ENCODE measurements at regions not wholly inside any gene's neighbourhood (a gene's known extent, or its start where the extent isn't known, plus 50 kb on each side); places are given as distances from the start of the nearest gene placed in this dataset.

DNA sequence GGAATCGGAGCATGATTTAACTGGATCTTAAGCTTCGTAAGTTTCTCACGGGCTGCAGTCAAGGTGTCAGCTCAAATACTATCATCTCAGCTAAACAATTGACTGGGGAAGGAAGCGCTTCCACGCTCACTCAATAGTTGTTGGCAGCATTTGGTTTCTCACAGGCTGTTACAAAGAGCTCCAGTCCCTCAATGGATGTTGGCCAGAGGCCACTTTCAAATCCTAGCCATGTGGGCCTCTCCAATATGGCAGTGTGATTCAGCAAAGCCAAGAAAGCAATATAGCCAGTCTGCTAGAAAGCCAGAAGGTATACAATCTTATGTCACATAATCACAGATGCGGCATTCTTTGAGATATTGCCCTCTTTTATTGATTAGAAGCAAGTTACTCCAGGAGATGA, 98.3 kb upstream of the PHACTR1 start:
- TF ChIP-seq, protein P1, sequence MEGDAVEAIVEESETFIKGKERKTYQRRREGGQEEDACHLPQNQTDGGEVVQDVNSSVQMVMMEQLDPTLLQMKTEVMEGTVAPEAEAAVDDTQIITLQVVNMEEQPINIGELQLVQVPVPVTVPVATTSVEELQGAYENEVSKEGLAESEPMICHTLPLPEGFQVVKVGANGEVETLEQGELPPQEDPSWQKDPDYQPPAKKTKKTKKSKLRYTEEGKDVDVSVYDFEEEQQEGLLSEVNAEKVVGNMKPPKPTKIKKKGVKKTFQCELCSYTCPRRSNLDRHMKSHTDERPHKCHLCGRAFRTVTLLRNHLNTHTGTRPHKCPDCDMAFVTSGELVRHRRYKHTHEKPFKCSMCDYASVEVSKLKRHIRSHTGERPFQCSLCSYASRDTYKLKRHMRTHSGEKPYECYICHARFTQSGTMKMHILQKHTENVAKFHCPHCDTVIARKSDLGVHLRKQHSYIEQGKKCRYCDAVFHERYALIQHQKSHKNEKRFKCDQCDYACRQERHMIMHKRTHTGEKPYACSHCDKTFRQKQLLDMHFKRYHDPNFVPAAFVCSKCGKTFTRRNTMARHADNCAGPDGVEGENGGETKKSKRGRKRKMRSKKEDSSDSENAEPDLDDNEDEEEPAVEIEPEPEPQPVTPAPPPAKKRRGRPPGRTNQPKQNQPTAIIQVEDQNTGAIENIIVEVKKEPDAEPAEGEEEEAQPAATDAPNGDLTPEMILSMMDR (IDR thresholded peaks at IDR 0.05; ENCODE audit: low read depth, low read length): no peak
- no peak for TF ChIP-seq EZH2phosphoT487 (IDR thresholded peaks at IDR 0.05; ENCODE audit: low read depth)
